GM18505 (cell line): ENCODE measurements at regions not wholly inside any gene's neighbourhood (a gene's known extent, or its start where the extent isn't known, plus 50 kb on each side); places are given as distances from the start of the nearest gene placed in this dataset.

Source experiments
- ATAC-seq: cut with Tn5 transposase; IDR thresholded peaks from one replicate; pipeline ENCODE4 v1.9.1; 2021; ENCODE audit not compliant: unreplicated experiment
- POLR2A ChIP-seq: IDR thresholded peaks from 4 replicates; pipeline ENCODE4 v1.6.1; 2011; ENCODE audit warnings: borderline replicate concordance; ENCODE audit not compliant: insufficient read depth, insufficient read length; ENCODE audit errors: extremely low read depth

DNA sequence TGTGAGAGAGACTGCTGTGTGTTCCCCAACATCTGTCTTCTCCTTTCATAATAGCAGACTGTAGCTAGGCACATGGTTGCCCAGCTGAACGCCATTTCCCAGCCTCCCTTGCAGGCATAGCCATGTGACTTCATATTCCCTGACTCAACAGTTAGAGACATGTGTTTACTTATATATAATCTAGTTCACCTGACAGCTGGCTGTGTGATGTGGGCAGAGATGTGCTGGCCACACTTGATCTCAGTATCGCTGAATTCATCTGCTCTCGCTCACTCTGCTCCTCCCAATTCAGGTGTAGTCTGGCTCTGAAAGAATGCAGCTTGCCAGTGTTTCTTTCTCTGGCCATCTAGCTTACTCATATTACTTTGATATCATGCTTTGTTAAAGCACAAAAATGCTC is 52.3 kb upstream of the SEC11C start:
- no peak for ATAC-seq
- no peak for TF ChIP-seq POLR2A
